GM19023 (cell line): ENCODE measurements at regions not wholly inside any gene's neighbourhood (a gene's known extent, or its start where the extent isn't known, plus 50 kb on each side); places are given as distances from the start of the nearest gene placed in this dataset.

Source experiments
- ATAC-seq: cut with Tn5 transposase; IDR thresholded peaks from one replicate; pipeline ENCODE4 v1.9.1; 2021; ENCODE audit warnings: mild to moderate bottlenecking, moderate library complexity; ENCODE audit not compliant: unreplicated experiment

DNA sequence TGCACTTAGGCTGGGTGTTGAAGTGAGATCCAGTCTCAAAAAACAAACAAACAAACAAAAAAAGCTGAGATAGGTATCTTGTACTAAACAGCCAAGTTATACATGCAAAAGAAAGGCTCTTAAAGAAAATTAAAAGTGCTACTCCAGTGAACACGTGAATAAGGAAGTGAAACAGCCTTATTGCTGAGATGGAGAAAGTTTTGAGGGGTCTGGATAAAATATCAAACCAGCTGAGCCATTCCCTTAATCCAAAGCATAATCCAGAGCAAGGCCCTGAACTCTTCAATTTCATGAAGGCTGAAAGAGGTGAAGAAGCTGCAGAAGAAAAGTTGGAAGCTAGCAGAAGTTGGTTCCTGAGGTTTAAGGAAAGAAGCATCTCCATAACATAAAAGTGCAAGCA lies 360.5 kb upstream of the DAB1 start:
- no peak for ATAC-seq

DNA sequence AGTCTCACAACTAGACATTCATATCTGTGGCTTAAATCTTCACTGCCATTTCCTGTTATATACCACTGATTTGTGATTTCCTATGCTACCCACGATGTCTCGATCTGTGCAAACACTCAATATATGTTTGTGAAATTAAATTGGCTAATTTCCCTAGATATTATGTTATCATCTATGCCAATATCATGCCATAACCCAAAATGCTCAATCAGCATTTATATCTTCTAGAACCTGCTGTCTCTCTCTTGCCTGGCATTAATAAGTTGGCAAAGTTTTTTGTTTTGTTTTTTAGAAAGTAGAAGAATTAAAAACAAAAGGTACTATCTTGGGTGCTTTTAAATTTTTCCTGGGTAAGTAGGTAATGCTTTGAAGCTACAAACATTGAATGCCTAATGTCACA lies 358.5 kb upstream of the DAB1 start:
- no peak for ATAC-seq

GRCh38 chr1:57772580-57773195 lies 348.8 kb upstream of the DAB1 start:
- ATAC-seq, result no peak

DNA sequence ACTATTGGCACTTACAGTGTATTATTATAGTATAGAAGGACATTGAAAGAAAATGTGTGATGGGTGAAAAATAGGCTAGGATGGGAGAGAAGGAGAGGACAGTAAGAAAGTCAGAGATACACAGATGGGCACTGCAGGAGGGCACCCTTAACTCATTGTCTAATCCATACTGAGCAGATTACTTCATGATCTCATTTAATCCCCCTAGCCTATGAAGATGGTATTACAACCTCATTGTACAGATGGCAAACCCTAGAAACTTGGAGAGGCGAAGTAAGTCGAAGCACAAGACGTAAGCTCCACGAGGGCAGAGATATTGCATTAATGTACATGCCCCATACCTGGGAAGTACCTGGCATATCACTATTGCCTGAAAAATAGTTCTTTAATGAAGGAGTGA lies 346.9 kb upstream of the DAB1 start:
- no peak for ATAC-seq

DNA sequence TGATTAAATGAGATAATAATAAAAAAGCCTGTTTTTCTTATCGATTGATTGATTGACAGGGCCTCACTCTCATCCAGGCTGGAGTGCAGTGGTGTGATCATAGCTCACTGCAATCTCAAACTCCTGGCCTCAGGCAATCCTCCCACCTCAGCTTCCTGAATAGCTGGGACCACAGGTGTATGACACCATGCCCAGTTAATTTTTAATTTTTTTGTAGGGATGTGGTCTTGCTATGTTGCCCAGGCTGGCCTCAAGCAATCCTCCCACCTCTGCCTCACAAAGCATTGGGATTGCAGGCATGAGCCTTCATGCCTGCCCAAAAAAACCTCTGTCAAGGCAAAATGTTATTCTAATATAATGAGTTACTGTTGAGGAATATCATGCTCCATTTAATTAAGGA lies 346.4 kb upstream of the DAB1 start:
- no peak for ATAC-seq

DNA sequence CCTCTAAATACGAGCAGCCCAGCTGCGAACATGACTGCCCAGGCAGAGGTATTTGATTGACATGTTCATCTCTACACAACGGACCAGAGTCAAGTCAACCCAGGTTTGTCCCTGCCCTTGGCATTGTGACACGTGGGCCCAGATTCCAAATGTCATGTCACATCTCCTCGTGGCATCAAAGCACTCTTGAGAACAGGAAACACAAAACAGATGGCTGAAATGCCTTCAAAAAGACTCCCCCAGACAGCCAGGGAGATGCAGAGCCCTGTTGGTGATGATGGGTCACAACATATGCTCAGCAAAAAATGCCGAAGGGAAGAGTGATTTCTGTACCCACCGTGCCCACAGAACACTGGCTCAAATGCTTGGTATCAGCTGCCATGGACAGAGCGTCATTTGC lies 337.8 kb upstream of the DAB1 start:
- no peak for ATAC-seq

DNA sequence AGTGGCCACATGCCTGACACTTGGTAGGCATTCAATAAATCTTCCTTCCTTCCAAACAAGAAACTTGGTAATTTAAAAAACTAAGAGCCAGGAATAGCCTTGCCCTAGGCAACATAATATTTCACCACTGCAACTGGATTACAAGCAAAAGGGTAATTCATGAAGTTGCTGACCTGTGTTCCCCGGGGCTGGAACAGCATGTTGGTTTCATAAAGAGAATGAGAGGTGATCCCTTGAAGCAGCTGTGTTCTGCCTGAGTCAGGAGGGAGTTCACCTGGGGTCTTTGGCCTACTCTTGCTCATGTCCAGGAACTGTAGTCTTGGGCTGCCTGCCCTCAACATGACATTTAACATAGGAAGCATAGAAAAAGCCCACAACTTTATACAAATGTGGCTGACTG lies 329.0 kb upstream of the DAB1 start:
- ATAC-seq, result no peak

DNA sequence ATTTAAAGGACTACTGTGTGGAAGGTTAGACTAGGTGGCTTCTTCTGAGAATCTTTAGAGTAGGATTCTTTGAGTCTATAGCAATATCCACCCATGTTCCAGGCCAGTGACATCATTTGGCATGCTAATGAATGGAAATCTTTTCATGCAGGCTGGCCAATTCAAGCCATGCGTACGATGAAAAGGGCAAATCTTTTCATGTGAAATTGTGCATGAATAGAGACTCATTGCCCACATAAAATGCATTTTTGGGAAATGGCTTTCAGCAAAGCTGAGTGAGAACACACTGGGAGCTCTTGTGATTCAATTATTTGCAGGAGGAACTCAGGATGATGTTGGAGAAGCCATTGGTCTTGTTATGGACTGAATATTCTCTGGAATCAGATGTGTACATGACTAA lies 324.9 kb upstream of the DAB1 start:
- no peak for ATAC-seq

- ATAC-seq, result no peak
These were observed 324.0 kb upstream of the DAB1 start for GRCh38 chr1:57747818-57748217.

DNA sequence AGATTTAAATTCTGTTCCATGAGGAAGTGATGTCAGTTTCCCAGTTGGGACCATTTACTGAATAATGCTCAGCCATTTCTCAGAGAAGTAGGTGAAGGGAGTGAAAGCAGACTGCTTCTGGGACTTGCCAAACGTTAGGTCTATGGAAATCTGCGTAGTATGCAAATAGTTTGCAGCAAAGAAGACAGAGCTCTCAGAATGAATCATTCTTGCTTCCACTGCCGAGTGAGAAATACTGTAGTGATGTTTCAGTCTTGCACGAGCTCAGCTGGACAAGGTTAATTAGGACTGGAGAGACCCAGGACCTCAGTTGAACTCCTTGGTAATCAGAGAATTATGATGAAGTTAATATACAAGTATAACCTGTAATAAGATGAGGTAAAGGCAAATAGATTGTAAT lies 317.7 kb upstream of the DAB1 start:
- ATAC-seq, result no peak

DNA sequence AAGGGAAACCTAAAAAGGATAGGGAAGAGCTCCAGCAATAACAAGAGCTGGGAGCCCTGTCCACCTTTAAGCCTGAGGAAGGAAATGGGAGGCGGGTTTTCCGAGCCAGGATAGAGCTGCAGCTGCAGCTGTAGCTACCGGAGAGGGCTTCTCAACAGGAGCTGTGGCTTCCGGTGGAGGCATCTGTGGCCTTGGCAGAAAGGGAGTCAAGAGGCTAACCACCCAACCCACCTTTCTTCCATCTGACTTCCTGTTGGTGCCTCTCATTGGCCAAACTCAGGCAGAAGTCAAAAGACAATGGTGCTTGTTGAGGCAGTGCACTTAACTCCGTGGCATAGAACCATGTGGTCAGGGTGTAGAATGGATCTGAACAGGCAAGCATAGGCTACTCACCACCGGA lies 313.1 kb upstream of the DAB1 start:
- ATAC-seq, result no peak

DNA sequence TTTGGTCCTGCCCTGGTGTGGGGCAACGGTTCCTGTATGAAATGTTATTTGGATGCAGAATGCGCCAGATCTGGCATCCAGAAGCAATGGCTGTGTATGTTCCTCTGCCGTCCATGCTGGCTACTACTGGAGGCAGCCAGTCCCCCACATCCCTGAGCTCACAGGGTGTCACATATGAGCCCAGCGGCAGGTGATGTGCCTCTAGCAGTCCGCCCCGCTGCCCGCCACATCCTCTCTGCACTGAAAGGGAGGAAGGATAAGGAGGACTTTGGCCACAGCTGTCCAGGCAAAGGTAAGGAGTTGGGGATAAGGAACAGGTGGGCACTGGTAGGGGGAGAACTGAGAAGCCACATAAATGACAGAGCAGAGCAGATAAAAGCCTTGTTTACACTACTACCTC lies 305.3 kb upstream of the DAB1 start:
- ATAC-seq, result no peak

DNA sequence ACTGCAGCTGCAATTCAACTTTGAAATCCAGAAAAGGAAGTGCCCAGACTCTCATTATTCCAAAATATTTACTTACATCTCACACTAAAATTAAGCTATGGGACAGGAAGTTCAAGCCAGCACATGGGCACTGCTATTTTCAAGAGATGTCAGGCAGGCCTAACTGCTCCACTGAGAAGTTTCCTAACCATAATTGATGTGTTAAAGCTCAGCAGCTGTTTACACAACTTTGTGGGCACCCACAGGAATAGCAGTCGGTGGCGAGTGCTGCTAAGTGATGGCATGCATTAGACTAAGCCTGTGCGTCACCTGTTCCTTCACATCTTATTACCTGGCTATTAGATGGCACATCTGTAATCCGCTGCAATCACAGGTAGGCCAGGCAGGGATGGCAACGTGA lies 303.3 kb upstream of the DAB1 start:
- no peak for ATAC-seq

DNA sequence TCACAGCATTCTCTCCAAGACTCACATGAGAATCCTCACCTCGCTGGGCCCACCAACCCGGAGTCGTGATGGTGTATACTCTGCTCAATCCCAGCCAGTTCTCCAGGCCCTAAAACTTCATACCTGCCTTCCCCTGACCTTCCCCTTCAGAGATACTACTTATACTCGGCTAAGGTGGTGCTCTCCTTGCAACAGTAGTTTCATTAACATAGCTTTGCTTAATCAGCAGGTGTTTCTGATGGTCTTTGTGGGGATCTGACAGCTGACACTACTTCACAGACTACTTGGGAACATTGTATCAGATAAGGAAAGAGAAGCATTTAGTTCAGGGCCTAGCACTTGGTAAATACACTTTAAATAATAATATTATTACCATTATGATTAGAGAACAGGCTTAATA lies 301.5 kb upstream of the DAB1 start:
- ATAC-seq, result no peak

DNA sequence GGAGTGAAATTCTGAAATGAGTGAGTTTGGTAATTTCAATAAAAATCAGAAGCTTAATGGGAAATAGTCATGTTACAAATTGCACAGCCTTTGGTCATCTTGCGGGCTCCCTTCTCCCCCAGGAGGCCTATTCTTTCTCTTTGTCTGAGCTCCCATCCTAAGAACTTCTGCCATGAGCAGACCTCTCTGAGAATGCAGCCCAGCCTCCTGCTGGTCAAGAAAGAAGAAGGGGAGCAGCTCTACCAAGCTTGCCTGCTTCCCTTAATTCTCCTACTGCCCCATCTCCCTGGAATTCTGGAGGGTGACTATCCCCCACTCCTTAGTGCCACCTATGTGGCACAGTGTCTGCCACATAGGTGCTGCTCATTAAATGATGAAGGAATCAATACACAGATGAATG lies 300.7 kb upstream of the DAB1 start:
- no peak for ATAC-seq

DNA sequence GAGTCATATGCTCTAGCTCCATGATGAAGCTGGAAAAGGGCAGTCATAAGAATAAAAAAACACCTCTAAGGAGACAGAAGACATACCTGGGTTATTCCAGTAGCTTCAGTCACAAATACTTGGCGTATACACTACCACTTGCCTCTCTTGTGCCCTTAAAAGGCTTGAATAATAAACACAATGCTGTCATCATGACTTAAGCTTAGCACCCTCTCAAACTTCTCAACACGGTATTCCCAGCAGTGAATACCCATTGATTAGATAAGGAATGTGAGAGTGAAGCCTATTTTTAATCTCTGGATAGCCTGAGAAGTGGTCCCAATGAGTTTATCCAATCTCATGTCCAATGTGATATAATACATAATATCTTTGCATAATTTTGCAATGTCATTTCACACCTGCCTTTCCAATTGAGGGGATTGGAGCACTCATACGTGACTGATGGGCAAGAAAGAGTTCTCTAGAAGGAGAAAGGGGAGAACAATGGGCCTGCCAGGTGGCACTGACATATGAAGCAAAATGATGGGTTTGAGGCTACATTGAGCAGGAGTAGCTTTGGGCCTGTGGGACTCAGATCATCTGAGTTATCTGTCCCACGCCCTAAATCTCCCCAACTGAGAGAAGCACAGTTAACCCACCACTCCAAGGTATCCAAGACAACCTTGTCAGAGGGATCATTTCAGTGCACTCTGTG lies 298.6 kb upstream of the DAB1 start:
- ATAC-seq, result no peak

DNA sequence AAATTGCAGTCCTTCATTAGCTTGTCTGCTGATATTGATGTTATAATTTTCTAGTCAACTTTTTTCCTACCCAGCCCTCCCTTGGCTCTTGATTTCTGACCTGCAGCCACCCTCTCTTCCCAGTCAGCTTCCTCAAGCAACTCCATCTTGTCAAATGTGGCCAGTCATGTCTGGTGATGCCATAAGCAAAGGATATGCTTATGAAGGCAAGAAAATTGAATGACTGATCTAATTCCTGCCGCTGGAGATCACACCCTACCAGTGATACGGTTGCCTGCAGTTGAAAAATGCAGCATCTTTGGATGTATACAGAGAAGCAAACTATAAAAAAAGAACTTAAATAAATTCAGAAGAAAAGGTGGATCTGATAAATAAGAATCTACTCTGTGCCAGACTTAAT lies 297.1 kb upstream of the DAB1 start:
- no peak for ATAC-seq

DNA sequence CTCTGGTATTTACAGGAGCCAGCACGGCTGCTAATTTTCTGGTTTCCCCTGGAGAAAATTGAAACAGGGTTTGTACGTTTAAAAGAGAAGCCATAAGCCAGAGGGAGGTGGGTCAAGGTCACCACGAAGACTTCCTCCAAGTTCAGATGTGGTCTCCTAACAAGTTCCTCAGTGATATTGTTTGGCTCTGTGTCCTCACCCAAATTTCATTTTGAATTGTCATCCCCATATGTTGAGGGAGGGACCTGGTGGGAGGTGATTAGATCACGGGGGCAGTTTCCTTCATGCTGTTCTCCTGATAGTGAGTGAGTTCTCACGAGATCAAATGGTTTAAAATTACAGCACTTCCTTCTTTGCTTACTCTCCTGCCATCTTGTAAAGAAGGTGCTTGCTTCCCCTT lies 295.4 kb upstream of the DAB1 start:
- ATAC-seq, result no peak

GRCh38 chr1:57713501-57713900 lies 289.6 kb upstream of the DAB1 start:
- ATAC-seq, result no peak

DNA sequence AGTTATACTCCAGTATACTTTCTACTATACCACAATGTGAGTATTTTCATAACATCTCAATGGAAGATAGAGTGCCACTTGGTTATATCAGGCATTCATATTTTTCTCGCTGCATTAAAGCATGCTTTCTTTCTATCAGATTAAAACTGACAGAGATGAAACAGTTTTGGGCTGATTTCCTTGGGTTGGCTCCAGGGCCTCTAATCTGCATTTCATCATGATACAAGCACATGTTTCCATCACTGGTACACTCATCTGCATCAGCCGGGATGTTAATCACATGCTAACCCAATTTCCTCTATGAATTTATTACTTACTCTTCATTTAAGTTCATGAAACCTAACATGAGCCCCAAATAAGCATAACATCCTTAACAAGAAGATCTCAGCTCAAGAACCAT lies 289.0 kb upstream of the DAB1 start:
- ATAC-seq, result no peak

GRCh38 chr1:57711326-57711725 lies 287.5 kb upstream of the DAB1 start:
- no peak for ATAC-seq

GRCh38 chr1:57707631-57708030 lies 283.8 kb upstream of the DAB1 start:
- no peak for ATAC-seq

GRCh38 chr1:57704811-57705210 lies 281.0 kb upstream of the DAB1 start:
- no peak for ATAC-seq
